Transverse colon (tissue), 4 donors: ENCODE measurements at regions not wholly inside any gene's neighbourhood (a gene's known extent, or its start where the extent isn't known, plus 50 kb on each side); places are given as distances from the start of the nearest gene placed in this dataset.

Source experiments
- DNase-seq: peaks from one replicate; pipeline ENCODE4 v3.0.0-alpha.2; 2019
- H3K27ac ChIP-seq, 4 donors: fragments of 200-600 bp; sonication (generic); 2 replicates each; pipeline ENCODE4 v1.5.1; 2016 to 2018; ENCODE audit warnings: inconsistent platforms in 4 of 4
- H3K27me3 ChIP-seq: fragments of 200-600 bp; sonication (generic); 2 replicates; pipeline ENCODE4 v1.5.1; 2017; ENCODE audit warnings: inconsistent platforms
- H3K36me3 ChIP-seq, 4 donors: fragments of 200-600 bp; sonication (generic); 2 replicates each; pipeline ENCODE4 v1.5.1; 2017 to 2019; ENCODE audit warnings: inconsistent platforms in 4 of 4
- H3K4me1 ChIP-seq, 4 donors: fragments of 200-600 bp; sonication (generic); 2 replicates each; pipeline ENCODE4 v1.5.1; 2017 to 2020; ENCODE audit warnings: inconsistent platforms in 4 of 4
- H3K4me3 ChIP-seq, 4 donors: fragments of 200-600 bp; sonication (generic); 1 replicate in 1 of 4; 2 replicates in 3 of 4; pipeline versions ENCODE4 v1.5.1 to v1.6.1; 2017 to 2019; ENCODE audit warnings: inconsistent platforms in 4 of 4
- H3K9me3 ChIP-seq, 2 donors: fragments of 200-600 bp; sonication (generic); 2 replicates each; pipeline ENCODE4 v1.5.1; 2017 to 2019; ENCODE audit warnings: inconsistent platforms in 2 of 2
- EP300 ChIP-seq: sonication (generic); formaldehyde crosslinking; IDR thresholded peaks from one replicate; pipeline ENCODE4 v1.6.1; 2017; ENCODE audit warnings: antibody characterized with exemption, low read depth
- POLR2A ChIP-seq: fragments of 450-650 bp; IDR thresholded peaks from one replicate; pipeline ENCODE4 v1.6.1; 2016; ENCODE audit warnings: antibody characterized with exemption, mild to moderate bottlenecking, moderate library complexity
- POLR2AphosphoS5 ChIP-seq, 3 donors: sonication (generic); formaldehyde crosslinking; IDR thresholded peaks; one replicate each; pipeline ENCODE4 v1.6.1; 2016; ENCODE audit warnings: antibody characterized with exemption in 3 of 3
- WGBS, 2 donors: methylation state at CpG; one replicate each; pipeline ENCODE4 v1.1.5; 2018; ENCODE audit warnings: low coverage in 1 of 2; 5-methylcytosine and 5-hydroxymethylcytosine counted together
- in situ Hi-C, 4 donors: fragments of 200-750 bp; cut with MboI; loops; one replicate each; pipeline versions ENCODE4 v1.15.0 to v1.15.1; 2017; ENCODE audit warnings: low sequenced_read_pairs in 3 of 4, low pct_ligation_motif_present in 1 of 4, low pct_unique_long_range_greater_than_20kb in 1 of 4
- intact Hi-C: fragments of 100-400 bp; cut with DNase I; formaldehyde crosslinking; loops from one replicate; pipeline ENCODE4 v1.15.1; 2023; ENCODE audit warnings: low total_unique reads
- TF ChIP-seq, protein P1 (sequence below), 5 experiments: fragments of 200-600 bp in 3 of 5; fragments of 450-650 bp in 2 of 5; sonication (generic) in 3 of 5; IDR thresholded peaks; 1 replicate in 2 of 5; 2 replicates in 3 of 5; pipeline ENCODE4 v1.5.1; 2016 to 2017; ENCODE audit warnings: antibody characterized with exemption in 5 of 5, inconsistent platforms in 3 of 5, mild to moderate bottlenecking in 2 of 5, moderate library complexity in 1 of 5

DNA sequence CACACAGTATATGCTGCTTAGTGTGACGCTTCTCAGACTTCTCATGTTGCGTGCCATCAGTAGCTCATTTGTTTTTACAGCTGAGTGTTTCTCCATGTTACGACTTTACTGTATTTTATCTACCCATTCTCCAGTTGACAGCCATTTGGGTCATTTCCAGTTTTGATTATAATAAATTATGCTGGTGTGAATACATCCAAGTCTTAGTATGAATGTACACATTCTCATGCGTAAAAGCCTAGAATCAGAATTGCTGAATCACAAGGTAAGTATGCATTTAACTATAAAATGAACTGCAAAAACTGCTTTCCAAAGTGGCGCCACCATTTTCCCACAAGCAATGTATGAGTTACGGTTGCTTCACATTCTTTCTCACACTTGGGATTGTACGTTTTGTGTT, 184.2 kb upstream of the SLC35G4 start:
- H3K36me3 ChIP-seq, result no peaks in the 10 kb centered on the region
- intact Hi-C loops, result no loop called here
- no peak for TF ChIP-seq POLR2A
- TF ChIP-seq EP300, result no peak
- TF ChIP-seq, protein P1, sequence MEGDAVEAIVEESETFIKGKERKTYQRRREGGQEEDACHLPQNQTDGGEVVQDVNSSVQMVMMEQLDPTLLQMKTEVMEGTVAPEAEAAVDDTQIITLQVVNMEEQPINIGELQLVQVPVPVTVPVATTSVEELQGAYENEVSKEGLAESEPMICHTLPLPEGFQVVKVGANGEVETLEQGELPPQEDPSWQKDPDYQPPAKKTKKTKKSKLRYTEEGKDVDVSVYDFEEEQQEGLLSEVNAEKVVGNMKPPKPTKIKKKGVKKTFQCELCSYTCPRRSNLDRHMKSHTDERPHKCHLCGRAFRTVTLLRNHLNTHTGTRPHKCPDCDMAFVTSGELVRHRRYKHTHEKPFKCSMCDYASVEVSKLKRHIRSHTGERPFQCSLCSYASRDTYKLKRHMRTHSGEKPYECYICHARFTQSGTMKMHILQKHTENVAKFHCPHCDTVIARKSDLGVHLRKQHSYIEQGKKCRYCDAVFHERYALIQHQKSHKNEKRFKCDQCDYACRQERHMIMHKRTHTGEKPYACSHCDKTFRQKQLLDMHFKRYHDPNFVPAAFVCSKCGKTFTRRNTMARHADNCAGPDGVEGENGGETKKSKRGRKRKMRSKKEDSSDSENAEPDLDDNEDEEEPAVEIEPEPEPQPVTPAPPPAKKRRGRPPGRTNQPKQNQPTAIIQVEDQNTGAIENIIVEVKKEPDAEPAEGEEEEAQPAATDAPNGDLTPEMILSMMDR (IDR thresholded peaks at IDR 0.05), result no peak
- no peak for TF ChIP-seq POLR2AphosphoS5 (IDR thresholded peaks at IDR 0.05)
- H3K4me3 ChIP-seq, result no peak overlapping the region
- H3K27me3 ChIP-seq, result no peaks in the 10 kb centered on the region
- no peaks in the 10 kb centered on the region for H3K4me1 ChIP-seq
- in situ Hi-C loops, result no loop called here
- 83% methylated on average over 7 of the region's 7 CpGs for WGBS, 2 donors
- H3K27ac ChIP-seq, result no peak overlapping the region
- H3K9me3 ChIP-seq, result no peaks in the 10 kb centered on the region
- DNase-seq, result no peak

GRCh38 chr18:11419338-11419737, 190.1 kb upstream of the SLC35G4 start:
- TF ChIP-seq EP300 (no peak), POLR2A (no peak), POLR2AphosphoS5 (IDR thresholded peaks at IDR 0.05) (no peak)
- TF ChIP-seq, protein P1 (IDR thresholded peaks at IDR 0.05), result no peak
- Histone ChIP-seq H3K27me3 (no peaks in the 10 kb centered on the region), H3K27ac (no peak overlapping the region), H3K36me3 (no peaks in the 10 kb centered on the region), H3K9me3 (no peaks in the 10 kb centered on the region), H3K4me3 (no peak overlapping the region), H3K4me1 (no peaks in the 10 kb centered on the region)
- intact Hi-C loops (no loop called here), in situ Hi-C loops (no loop called here)
- 17 to 24% methylated on average over 1 of the region's 1 CpG for WGBS, 2 donors
- no peak for DNase-seq

DNA sequence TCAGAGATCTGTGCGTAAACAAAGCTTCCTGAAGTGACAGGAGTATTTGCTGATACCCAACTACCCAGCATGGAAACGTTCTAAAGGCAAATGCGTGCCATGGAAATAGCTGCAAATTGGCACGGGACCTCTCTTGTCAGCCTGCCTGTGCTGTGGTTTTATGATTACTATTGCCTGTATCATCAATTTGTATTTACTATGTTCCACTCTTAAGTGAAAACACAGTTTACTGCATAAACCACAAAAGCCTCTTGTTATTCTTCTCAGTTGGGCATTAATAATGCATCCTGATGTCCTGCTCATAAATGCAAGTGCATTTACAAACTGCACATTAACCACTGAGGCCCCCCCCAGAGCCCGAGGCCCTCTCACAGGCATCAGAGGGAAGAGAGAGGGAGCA, 196.6 kb upstream of the SLC35G4 start:
- intact Hi-C loops, result no loop called here
- Histone ChIP-seq H3K4me1 (no peaks in the 10 kb centered on the region), H3K9me3 (no peaks in the 10 kb centered on the region), H3K27me3 (no peaks in the 10 kb centered on the region), H3K27ac (no peak overlapping the region), H3K36me3 (no peaks in the 10 kb centered on the region), H3K4me3 (no peak overlapping the region)
- in situ Hi-C loops, result no loop called here
- TF ChIP-seq POLR2AphosphoS5 (IDR thresholded peaks at IDR 0.05), result no peak
- TF ChIP-seq, protein P1 (IDR thresholded peaks at IDR 0.05), result no peak
- 64 to 73% methylated on average over 5 of the region's 5 CpGs for WGBS, 2 donors
- DNase-seq, result no peak

- intact Hi-C loops (no loop called here), in situ Hi-C loops (no loop called here)
- H3K4me1 ChIP-seq, result no peaks in the 10 kb centered on the region
- no peak overlapping the region for H3K27ac ChIP-seq
- H3K27me3 ChIP-seq, result no peaks in the 10 kb centered on the region
- no peak for DNase-seq
- no peak overlapping the region for H3K4me3 ChIP-seq
- H3K9me3 ChIP-seq, result no peaks in the 10 kb centered on the region
- TF ChIP-seq EP300 (no peak), POLR2A (no peak), POLR2AphosphoS5 (IDR thresholded peaks at IDR 0.05) (no peak)
- TF ChIP-seq, protein P1 (IDR thresholded peaks at IDR 0.05), result no peak
- no peaks in the 10 kb centered on the region for H3K36me3 ChIP-seq
These were observed 198.3 kb upstream of the SLC35G4 start for GRCh38 chr18:11411048-11411447.
